GM23338 (cell line): ENCODE measurements at regions not wholly inside any gene's neighbourhood (a gene's known extent, or its start where the extent isn't known, plus 50 kb on each side); places are given as distances from the start of the nearest gene placed in this dataset.
A peak's percentile ranks its signal among the peaks of the same experiment; 100 is the strongest.

Source experiments
- ATAC-seq: fragments of 200-7000 bp; cut with Tn5 transposase; 3 replicates; pipeline ENCODE4 v1.9.1; 2020
- DNase-seq: peaks from one replicate; pipeline ENCODE4 v3.0.0-alpha.2; 2015; ENCODE audit warnings: low spot score
- H2AFZ ChIP-seq: fragments of 200-600 bp; sonication (generic); 2 replicates; pipeline ENCODE4 v1.8.0; 2016; ENCODE audit warnings: antibody characterized with exemption, mild to moderate bottlenecking, moderate library complexity
- H3F3A ChIP-seq: fragments of 200-600 bp; sonication (generic); replicated peaks from 2 replicates; pipeline ENCODE4 v1.8.0; 2017; ENCODE audit warnings: antibody characterized with exemption, mixed run types, low read depth
- H3K27ac ChIP-seq: fragments of 200-600 bp; sonication (generic); 2 replicates; pipeline ENCODE4 v1.6.1; 2016; ENCODE audit warnings: low read depth
- H3K27me3 ChIP-seq: fragments of 200-600 bp; sonication (generic); 2 replicates; pipeline ENCODE4 v1.8.0; 2016; ENCODE audit warnings: mild to moderate bottlenecking, mixed run types, moderate library complexity; ENCODE audit not compliant: insufficient read depth
- H3K36me3 ChIP-seq: fragments of 200-600 bp; sonication (generic); 2 replicates; pipeline ENCODE4 v1.8.0; 2016; ENCODE audit warnings: mild to moderate bottlenecking; ENCODE audit not compliant: insufficient read depth
- H3K4me1 ChIP-seq: fragments of 200-600 bp; sonication (generic); 2 replicates; pipeline ENCODE4 v1.8.0; 2016; ENCODE audit warnings: mild to moderate bottlenecking, moderate library complexity; ENCODE audit not compliant: insufficient read depth
- H3K4me2 ChIP-seq: fragments of 200-600 bp; sonication (generic); 2 replicates; pipeline ENCODE4 v1.7.1; 2017; ENCODE audit warnings: mixed run types
- H3K4me3 ChIP-seq: fragments of 200-600 bp; sonication (generic); 2 replicates; pipeline ENCODE4 v1.6.1; 2016; ENCODE audit warnings: mixed run types
- H3K79me2 ChIP-seq: fragments of 200-600 bp; sonication (generic); replicated peaks from 2 replicates; pipeline ENCODE4 v1.8.0; 2017; ENCODE audit warnings: mild to moderate bottlenecking; ENCODE audit not compliant: insufficient read depth
- H3K9me2 ChIP-seq: fragments of 200-600 bp; sonication (generic); 2 replicates; pipeline ENCODE4 v1.8.0; 2017; ENCODE audit not compliant: insufficient read depth
- H4K20me1 ChIP-seq: fragments of 200-600 bp; sonication (generic); replicated peaks from 2 replicates; pipeline ENCODE4 v1.8.0; 2017; ENCODE audit warnings: mild to moderate bottlenecking; ENCODE audit not compliant: insufficient read depth
- H3K27ac Mint-ChIP-seq: 2 replicates; pipeline ENCODE4 v1.8.0; 2020; ENCODE audit warnings: inconsistent platforms, mild to moderate bottlenecking, moderate library complexity, mixed read lengths
- H3K27me3 Mint-ChIP-seq: 3 replicates; pipeline ENCODE4 v1.8.0; 2022; ENCODE audit warnings: low read depth, mild to moderate bottlenecking, moderate library complexity, mixed read lengths, inconsistent platforms; ENCODE audit not compliant: insufficient read depth, poor library complexity
- H3K36me3 Mint-ChIP-seq: 3 replicates; pipeline ENCODE4 v1.8.0; 2021; ENCODE audit warnings: low read depth, mild to moderate bottlenecking, inconsistent platforms, moderate library complexity, mixed read lengths
- H3K4me1 Mint-ChIP-seq: 3 replicates; pipeline ENCODE4 v1.8.0; 2020; ENCODE audit warnings: mild to moderate bottlenecking, inconsistent platforms, mixed read lengths
- H3K4me3 Mint-ChIP-seq: 3 replicates; pipeline ENCODE4 v1.8.0; 2021; ENCODE audit warnings: moderate library complexity, mild to moderate bottlenecking, inconsistent platforms, mixed read lengths
- H3K9me3 Mint-ChIP-seq: 3 replicates; pipeline ENCODE4 v1.8.0; 2020; ENCODE audit warnings: moderate library complexity, mild to moderate bottlenecking, inconsistent platforms, mixed read lengths
- POLR2AphosphoS5 ChIP-seq: IDR thresholded peaks from 2 replicates; pipeline ENCODE4 v1.6.1; 2016; ENCODE audit warnings: antibody characterized with exemption, low read depth
- TF ChIP-seq, protein P1 (sequence below): IDR thresholded peaks from one replicate; pipeline ENCODE4 v1.6.1; 2018; ENCODE audit warnings: antibody characterized with exemption; ENCODE audit not compliant: unreplicated experiment
- TF ChIP-seq, protein P2 (sequence below), 2 experiments: fragments of 200-600 bp in 1 of 2; sonication (generic) in 1 of 2; conservative IDR thresholded peaks; 2 replicates each; pipeline versions ENCODE4 v1.5.1 to v1.6.1; 2016 to 2017; ENCODE audit warnings: antibody characterized with exemption in 2 of 2, low read depth in 2 of 2, mild to moderate bottlenecking in 2 of 2, moderate library complexity in 1 of 2

DNA sequence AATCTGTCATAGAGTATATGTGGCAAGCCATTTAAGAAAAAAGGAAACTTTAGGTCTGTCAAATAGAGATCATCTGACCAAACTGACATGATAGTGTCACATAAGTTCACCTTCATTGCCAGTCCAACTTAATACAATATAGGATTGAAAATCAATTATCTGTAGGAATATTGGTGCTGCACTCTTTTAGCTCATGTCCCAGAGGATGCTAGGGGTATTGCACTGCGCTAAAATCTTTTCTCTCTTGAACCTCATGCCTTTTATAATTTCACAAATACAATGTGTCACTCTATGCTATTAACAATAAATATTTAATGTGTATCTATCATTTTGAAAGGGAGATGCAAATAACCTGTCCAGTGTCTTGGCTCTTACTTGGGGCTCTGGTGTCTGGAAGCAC lies 72.4 kb upstream of the FAM120A start:
- H3F3A ChIP-seq: no peaks in the 10 kb centered on the region
- TF ChIP-seq, protein P1, sequence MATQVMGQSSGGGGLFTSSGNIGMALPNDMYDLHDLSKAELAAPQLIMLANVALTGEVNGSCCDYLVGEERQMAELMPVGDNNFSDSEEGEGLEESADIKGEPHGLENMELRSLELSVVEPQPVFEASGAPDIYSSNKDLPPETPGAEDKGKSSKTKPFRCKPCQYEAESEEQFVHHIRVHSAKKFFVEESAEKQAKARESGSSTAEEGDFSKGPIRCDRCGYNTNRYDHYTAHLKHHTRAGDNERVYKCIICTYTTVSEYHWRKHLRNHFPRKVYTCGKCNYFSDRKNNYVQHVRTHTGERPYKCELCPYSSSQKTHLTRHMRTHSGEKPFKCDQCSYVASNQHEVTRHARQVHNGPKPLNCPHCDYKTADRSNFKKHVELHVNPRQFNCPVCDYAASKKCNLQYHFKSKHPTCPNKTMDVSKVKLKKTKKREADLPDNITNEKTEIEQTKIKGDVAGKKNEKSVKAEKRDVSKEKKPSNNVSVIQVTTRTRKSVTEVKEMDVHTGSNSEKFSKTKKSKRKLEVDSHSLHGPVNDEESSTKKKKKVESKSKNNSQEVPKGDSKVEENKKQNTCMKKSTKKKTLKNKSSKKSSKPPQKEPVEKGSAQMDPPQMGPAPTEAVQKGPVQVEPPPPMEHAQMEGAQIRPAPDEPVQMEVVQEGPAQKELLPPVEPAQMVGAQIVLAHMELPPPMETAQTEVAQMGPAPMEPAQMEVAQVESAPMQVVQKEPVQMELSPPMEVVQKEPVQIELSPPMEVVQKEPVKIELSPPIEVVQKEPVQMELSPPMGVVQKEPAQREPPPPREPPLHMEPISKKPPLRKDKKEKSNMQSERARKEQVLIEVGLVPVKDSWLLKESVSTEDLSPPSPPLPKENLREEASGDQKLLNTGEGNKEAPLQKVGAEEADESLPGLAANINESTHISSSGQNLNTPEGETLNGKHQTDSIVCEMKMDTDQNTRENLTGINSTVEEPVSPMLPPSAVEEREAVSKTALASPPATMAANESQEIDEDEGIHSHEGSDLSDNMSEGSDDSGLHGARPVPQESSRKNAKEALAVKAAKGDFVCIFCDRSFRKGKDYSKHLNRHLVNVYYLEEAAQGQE: no peak
- TF ChIP-seq, protein P2, sequence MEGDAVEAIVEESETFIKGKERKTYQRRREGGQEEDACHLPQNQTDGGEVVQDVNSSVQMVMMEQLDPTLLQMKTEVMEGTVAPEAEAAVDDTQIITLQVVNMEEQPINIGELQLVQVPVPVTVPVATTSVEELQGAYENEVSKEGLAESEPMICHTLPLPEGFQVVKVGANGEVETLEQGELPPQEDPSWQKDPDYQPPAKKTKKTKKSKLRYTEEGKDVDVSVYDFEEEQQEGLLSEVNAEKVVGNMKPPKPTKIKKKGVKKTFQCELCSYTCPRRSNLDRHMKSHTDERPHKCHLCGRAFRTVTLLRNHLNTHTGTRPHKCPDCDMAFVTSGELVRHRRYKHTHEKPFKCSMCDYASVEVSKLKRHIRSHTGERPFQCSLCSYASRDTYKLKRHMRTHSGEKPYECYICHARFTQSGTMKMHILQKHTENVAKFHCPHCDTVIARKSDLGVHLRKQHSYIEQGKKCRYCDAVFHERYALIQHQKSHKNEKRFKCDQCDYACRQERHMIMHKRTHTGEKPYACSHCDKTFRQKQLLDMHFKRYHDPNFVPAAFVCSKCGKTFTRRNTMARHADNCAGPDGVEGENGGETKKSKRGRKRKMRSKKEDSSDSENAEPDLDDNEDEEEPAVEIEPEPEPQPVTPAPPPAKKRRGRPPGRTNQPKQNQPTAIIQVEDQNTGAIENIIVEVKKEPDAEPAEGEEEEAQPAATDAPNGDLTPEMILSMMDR (conservative IDR thresholded peaks at IDR 0.05; ENCODE audit: low read depth in 2 of 2): peak in 1 of 2 experiments; percentile 54; a peak in 2 of 4 replicates
- Mint-ChIP-seq H3K27me3 (peaks cover 2% of the 10 kb centered on the region), H3K4me1 (peaks cover 3% of the 10 kb centered on the region; the same call in 1 of the 3 replicates), H3K4me3 (no peak overlapping the region), H3K9me3 (no peaks in the 10 kb centered on the region), H3K36me3 (no peaks in the 10 kb centered on the region), H3K27ac (no peak overlapping the region)
- H3K9me2 ChIP-seq: no peaks in the 10 kb centered on the region
- DNase-seq: peak; percentile 25
- no peaks in the 10 kb centered on the region for H3K36me3 ChIP-seq
- no peak overlapping the region for H3K4me3 ChIP-seq
- no peaks in the 10 kb centered on the region for H4K20me1 ChIP-seq
- ATAC-seq: peak; percentile 50; the same call in 2 of the 3 replicates
- no peak overlapping the region for H2AFZ ChIP-seq
- no peak overlapping the region for H3K4me2 ChIP-seq
- H3K27me3 ChIP-seq: no peaks in the 10 kb centered on the region
- H3K79me2 ChIP-seq: no peaks in the 10 kb centered on the region
- H3K4me1 ChIP-seq: no peaks in the 10 kb centered on the region
- H3K27ac ChIP-seq: no peak overlapping the region

DNA sequence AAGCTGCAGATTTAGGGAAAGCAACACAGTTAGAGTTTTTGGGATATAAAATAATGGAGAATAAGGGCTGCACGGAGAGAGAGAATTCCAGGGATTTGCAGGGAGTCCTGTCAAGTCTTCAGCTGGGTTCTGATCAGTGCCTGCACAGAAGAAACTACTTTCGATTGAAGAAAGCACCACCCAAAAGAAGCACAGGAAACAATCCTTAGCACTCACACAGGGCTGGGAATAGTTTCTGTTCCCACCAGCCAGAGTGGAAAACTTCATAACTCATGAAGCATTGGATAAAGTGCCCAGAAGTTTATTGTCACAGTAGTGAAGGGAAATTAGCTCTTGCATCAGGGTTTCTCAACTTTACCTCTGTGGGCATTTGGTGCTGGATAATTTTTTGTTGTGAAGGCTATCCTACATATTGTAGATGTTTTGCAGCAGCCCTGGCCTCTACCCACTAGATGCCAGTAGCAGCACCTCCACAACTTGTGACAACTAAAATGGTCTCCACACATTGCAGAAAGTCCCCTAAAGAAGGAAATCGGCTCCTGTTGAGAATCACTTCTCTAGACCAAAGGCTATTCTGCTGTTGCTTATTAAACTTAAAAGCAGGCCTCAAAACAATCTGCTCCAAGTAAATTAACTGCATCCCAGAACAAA lies 71.0 kb upstream of the FAM120A start:
- Histone ChIP-seq H3K4me1 (no peaks in the 10 kb centered on the region), H3K9me2 (no peaks in the 10 kb centered on the region), H3K4me2 (no peak overlapping the region), H4K20me1 (no peaks in the 10 kb centered on the region), H3K27me3 (no peaks in the 10 kb centered on the region), H3F3A (no peaks in the 10 kb centered on the region), H3K4me3 (no peak overlapping the region), H2AFZ (0 out of 2 replicates have a peak overlapping the region, but pooled peaks have one; percentile 3), H3K36me3 (no peaks in the 10 kb centered on the region), H3K27ac (no peak overlapping the region), H3K79me2 (no peaks in the 10 kb centered on the region)
- H3K9me3 Mint-ChIP-seq: no peaks in the 10 kb centered on the region
- TF ChIP-seq, protein P2 (conservative IDR thresholded peaks at IDR 0.05; ENCODE audit: low read depth in 2 of 2): peak; percentile 14 to 42; a peak in 3 of 4 replicates
- TF ChIP-seq POLR2AphosphoS5: no peak
- H3K4me1 Mint-ChIP-seq: peaks cover 3% of the 10 kb centered on the region; the same call in 1 of the 3 replicates
- no peaks in the 10 kb centered on the region for H3K36me3 Mint-ChIP-seq
- H3K27ac Mint-ChIP-seq: no peak overlapping the region
- H3K27me3 Mint-ChIP-seq: peaks cover 2% of the 10 kb centered on the region
- DNase-seq: peak; percentile 30
- no peak overlapping the region for H3K4me3 Mint-ChIP-seq
- ATAC-seq: peak; percentile 51; the same call in 2 of the 3 replicates
